ENCODE measurements at regions not wholly inside any gene's neighbourhood (a gene's known extent, or its start where the extent isn't known, plus 50 kb on each side); places are given as distances from the start of the nearest gene placed in this dataset.

DNA sequence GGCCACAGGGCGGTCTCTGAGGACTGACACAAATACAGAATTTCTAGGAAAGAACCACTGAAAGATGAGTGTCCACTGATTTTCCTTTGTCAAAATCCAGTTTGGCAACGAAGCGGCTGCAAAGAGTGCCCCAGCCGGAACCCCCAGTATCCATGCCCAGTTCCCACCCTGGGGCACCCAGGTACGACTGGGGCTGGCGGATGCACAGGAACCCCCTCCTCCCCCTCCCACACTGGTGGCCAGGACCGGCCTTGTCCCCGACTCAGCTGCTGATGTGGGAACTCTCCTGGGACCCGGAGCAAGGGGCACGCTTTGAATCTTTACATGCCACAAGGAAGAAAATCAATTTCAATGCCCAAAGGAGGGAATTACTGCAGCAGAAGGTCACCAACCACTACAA is 220.8 kb upstream of the ZNF507 start:
- H3K9me3 ChIP-seq (replicated peaks in 1 of 2; ENCODE audit: control insufficient read depth in 2 of 2, insufficient read depth in 1 of 2, low read depth in 1 of 2, low read length in 2 of 2) = no peaks in the 10 kb centered on the region
- no peak overlapping the region for H2BK12ac ChIP-seq (ENCODE audit: low read length)
- H3K79me1 ChIP-seq (ENCODE audit: low read depth, low read length) = no peaks in the 10 kb centered on the region
- H2BK5ac ChIP-seq (ENCODE audit: low read length) = no peak overlapping the region
- H3K14ac ChIP-seq (ENCODE audit: low read length) = no peak overlapping the region
- H3K4ac ChIP-seq (ENCODE audit: low read length) = no peak overlapping the region
- no peaks in the 10 kb centered on the region for H3K36me3 ChIP-seq (replicated peaks in 1 of 2; ENCODE audit: control insufficient read depth in 2 of 2, insufficient read depth in 2 of 2, low read length in 2 of 2)
- H3K4me2 ChIP-seq (ENCODE audit: insufficient read depth, low read length, poor library complexity, severe bottlenecking) = no peak overlapping the region
- WGBS, 2 donors (ENCODE audit: extremely low coverage in 2 of 2, insufficient read length in 2 of 2, insufficient replicate concordance in 1 of 2) = no CpG with 5 or more reads among the region's 10 CpGs
- H2AFZ ChIP-seq (ENCODE audit: low read length) = no peak overlapping the region
- H2BK15ac ChIP-seq (ENCODE audit: low read length) = no peak overlapping the region
- H3K4me3 ChIP-seq (ENCODE audit: low read length in 2 of 2) = no peak overlapping the region
- peak overlapping the region; percentile 78 for H3K18ac ChIP-seq (ENCODE audit: low read length)
- no peak overlapping the region for H2BK120ac ChIP-seq (ENCODE audit: low read depth, low read length)
- H3K4me1 ChIP-seq (ENCODE audit: control insufficient read depth in 2 of 2, insufficient read depth in 1 of 2, low read depth in 1 of 2, low read length in 2 of 2) = no peaks in the 10 kb centered on the region
- no peak overlapping the region for H4K8ac ChIP-seq (ENCODE audit: low read depth, low read length)
- no peak overlapping the region for H3K23ac ChIP-seq (ENCODE audit: low read depth, low read length, poor library complexity)
- no peak for DNase-seq (ENCODE audit: low spot score)
- no peaks in the 10 kb centered on the region for H3K27me3 ChIP-seq (ENCODE audit: control insufficient read depth in 3 of 3, insufficient read depth in 3 of 3, low read depth in 1 of 3, low read length in 3 of 3)
- H3K9ac ChIP-seq (ENCODE audit: low read depth, low read length, poor library complexity) = no peak overlapping the region
- no peak overlapping the region for H3K27ac ChIP-seq (replicated peaks; ENCODE audit: low read length)
- no peak overlapping the region for H4K91ac ChIP-seq (ENCODE audit: low read depth, low read length, poor library complexity)
- no peak overlapping the region for H2AK5ac ChIP-seq (ENCODE audit: low read depth, low read length)

GRCh38 chr19:32129141-32129540 is 216.3 kb upstream of the ZNF507 start:
- no peak overlapping the region for H2AFZ ChIP-seq (ENCODE audit: low read length)
- H2AK5ac ChIP-seq (ENCODE audit: low read depth, low read length) = no peak overlapping the region
- no peaks in the 10 kb centered on the region for H3K27me3 ChIP-seq (ENCODE audit: control insufficient read depth in 3 of 3, insufficient read depth in 3 of 3, low read depth in 1 of 3, low read length in 3 of 3)
- DNase-seq (ENCODE audit: low spot score) = no peak
- H4K8ac ChIP-seq (ENCODE audit: low read depth, low read length) = no peak overlapping the region
- no peak overlapping the region for H3K27ac ChIP-seq (replicated peaks; ENCODE audit: low read length)
- no peaks in the 10 kb centered on the region for H3K36me3 ChIP-seq (replicated peaks in 1 of 2; ENCODE audit: control insufficient read depth in 2 of 2, insufficient read depth in 2 of 2, low read length in 2 of 2)
- no CpG with 5 or more reads among the region's 10 CpGs for WGBS, 2 donors (ENCODE audit: extremely low coverage in 2 of 2, insufficient read length in 2 of 2, insufficient replicate concordance in 1 of 2)
- H2BK15ac ChIP-seq (ENCODE audit: low read length) = no peak overlapping the region
- no peak overlapping the region for H3K23ac ChIP-seq (ENCODE audit: low read depth, low read length, poor library complexity)
- no peak overlapping the region for H2BK120ac ChIP-seq (ENCODE audit: low read depth, low read length)
- peak overlapping the region; percentile 41 for H3K14ac ChIP-seq (ENCODE audit: low read length)
- H3K79me1 ChIP-seq (ENCODE audit: low read depth, low read length) = no peaks in the 10 kb centered on the region
- H3K18ac ChIP-seq (ENCODE audit: low read length) = no peak overlapping the region
- H3K4ac ChIP-seq (ENCODE audit: low read length) = no peak overlapping the region
- H2BK12ac ChIP-seq (ENCODE audit: low read length) = no peak overlapping the region
- H3K4me3 ChIP-seq (ENCODE audit: low read length in 2 of 2) = no peak overlapping the region
- H3K4me2 ChIP-seq (ENCODE audit: insufficient read depth, low read length, poor library complexity, severe bottlenecking) = no peak overlapping the region
- H3K9me3 ChIP-seq (replicated peaks in 1 of 2; ENCODE audit: control insufficient read depth in 2 of 2, insufficient read depth in 1 of 2, low read depth in 1 of 2, low read length in 2 of 2) = peaks cover 0 to 2% of the 10 kb centered on the region in 2 donors
- no peak overlapping the region for H4K91ac ChIP-seq (ENCODE audit: low read depth, low read length, poor library complexity)
- no peaks in the 10 kb centered on the region for H3K4me1 ChIP-seq (ENCODE audit: control insufficient read depth in 2 of 2, insufficient read depth in 1 of 2, low read depth in 1 of 2, low read length in 2 of 2)
- no peak overlapping the region for H3K9ac ChIP-seq (ENCODE audit: low read depth, low read length, poor library complexity)
- no peak overlapping the region for H2BK5ac ChIP-seq (ENCODE audit: low read length)

DNA sequence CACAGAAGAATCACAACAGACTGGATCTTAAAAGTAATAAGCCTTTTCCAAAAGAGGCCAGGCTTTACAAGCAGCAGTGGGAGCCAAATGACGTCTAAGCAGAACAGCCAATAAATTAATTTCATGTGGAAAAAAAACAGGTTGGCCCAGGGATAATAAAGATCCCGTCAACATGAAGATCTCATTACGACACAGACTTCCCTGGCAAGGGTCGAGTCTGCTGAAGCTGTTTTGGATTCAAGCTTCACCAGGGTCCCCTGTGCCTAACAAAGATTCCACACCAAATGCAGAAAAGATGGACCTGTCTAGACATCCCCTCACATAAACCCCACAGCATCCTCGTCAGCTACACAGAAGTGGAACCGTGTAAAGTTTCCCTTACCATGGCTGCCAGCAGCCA is 215.1 kb upstream of the ZNF507 start:
- WGBS, 2 donors (ENCODE audit: extremely low coverage in 2 of 2, insufficient read length in 2 of 2, insufficient replicate concordance in 1 of 2) = no CpG with 5 or more reads among the region's 6 CpGs
- Histone ChIP-seq H3K4me2 (ENCODE audit: insufficient read depth, low read length, poor library complexity, severe bottlenecking) (no peak overlapping the region), H4K8ac (ENCODE audit: low read depth, low read length) (no peak overlapping the region), H2BK5ac (ENCODE audit: low read length) (no peak overlapping the region), H3K9me3 (replicated peaks in 1 of 2; ENCODE audit: control insufficient read depth in 2 of 2, insufficient read depth in 1 of 2, low read depth in 1 of 2, low read length in 2 of 2) (peaks cover 0 to 2% of the 10 kb centered on the region in 2 donors), H3K79me1 (ENCODE audit: low read depth, low read length) (no peaks in the 10 kb centered on the region), H4K91ac (ENCODE audit: low read depth, low read length, poor library complexity) (no peak overlapping the region), H2BK12ac (ENCODE audit: low read length) (no peak overlapping the region), H3K4ac (ENCODE audit: low read length) (no peak overlapping the region), H3K14ac (ENCODE audit: low read length) (no peak overlapping the region), H3K4me3 (ENCODE audit: low read length in 2 of 2) (no peak overlapping the region), H2BK15ac (ENCODE audit: low read length) (no peak overlapping the region), H3K18ac (ENCODE audit: low read length) (no peak overlapping the region), H3K9ac (ENCODE audit: low read depth, low read length, poor library complexity) (no peak overlapping the region), H3K23ac (ENCODE audit: low read depth, low read length, poor library complexity) (no peak overlapping the region), H3K36me3 (replicated peaks in 1 of 2; ENCODE audit: control insufficient read depth in 2 of 2, insufficient read depth in 2 of 2, low read length in 2 of 2) (no peaks in the 10 kb centered on the region), H2BK120ac (ENCODE audit: low read depth, low read length) (no peak overlapping the region), H3K27ac (replicated peaks; ENCODE audit: low read length) (no peak overlapping the region), H2AK5ac (ENCODE audit: low read depth, low read length) (no peak overlapping the region), H3K27me3 (ENCODE audit: control insufficient read depth in 3 of 3, insufficient read depth in 3 of 3, low read depth in 1 of 3, low read length in 3 of 3) (no peaks in the 10 kb centered on the region), H2AFZ (ENCODE audit: low read length) (no peak overlapping the region), H3K4me1 (ENCODE audit: control insufficient read depth in 2 of 2, insufficient read depth in 1 of 2, low read depth in 1 of 2, low read length in 2 of 2) (no peaks in the 10 kb centered on the region)
- no peak for DNase-seq (ENCODE audit: low spot score)

DNA sequence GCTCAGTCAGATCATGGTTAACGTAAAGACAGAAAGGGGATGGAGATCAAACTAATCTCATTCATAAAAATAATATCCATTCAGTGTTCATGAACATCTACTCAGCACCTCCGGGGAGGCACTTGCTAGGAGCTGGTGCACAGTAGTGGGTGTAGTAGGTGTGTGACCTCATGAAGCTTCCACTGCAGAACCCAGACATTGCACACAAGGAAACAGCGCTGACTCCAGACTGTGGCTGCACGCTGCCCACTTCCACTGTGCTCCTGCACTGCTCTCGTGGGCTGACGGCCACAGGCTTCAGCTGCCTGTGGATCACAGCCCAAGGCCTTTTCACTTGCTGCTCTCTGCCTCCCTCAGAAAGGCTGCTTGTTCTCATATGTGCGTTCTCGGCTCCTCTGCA is 214.4 kb upstream of the ZNF507 start:
- WGBS, 2 donors (ENCODE audit: extremely low coverage in 2 of 2, insufficient read length in 2 of 2, insufficient replicate concordance in 1 of 2) = no CpG with 5 or more reads among the region's 8 CpGs
- Histone ChIP-seq H2AK5ac (ENCODE audit: low read depth, low read length) (no peak overlapping the region), H3K27me3 (ENCODE audit: control insufficient read depth in 3 of 3, insufficient read depth in 3 of 3, low read depth in 1 of 3, low read length in 3 of 3) (no peaks in the 10 kb centered on the region), H3K4ac (ENCODE audit: low read length) (no peak overlapping the region), H3K23ac (ENCODE audit: low read depth, low read length, poor library complexity) (no peak overlapping the region), H3K4me3 (ENCODE audit: low read length in 2 of 2) (peak overlapping the region in 1 of 2 donors; percentile 30), H2BK15ac (ENCODE audit: low read length) (no peak overlapping the region), H3K4me1 (ENCODE audit: control insufficient read depth in 2 of 2, insufficient read depth in 1 of 2, low read depth in 1 of 2, low read length in 2 of 2) (no peaks in the 10 kb centered on the region), H3K18ac (ENCODE audit: low read length) (no peak overlapping the region), H2BK5ac (ENCODE audit: low read length) (no peak overlapping the region), H3K79me1 (ENCODE audit: low read depth, low read length) (no peaks in the 10 kb centered on the region), H3K27ac (replicated peaks; ENCODE audit: low read length) (no peak overlapping the region), H4K91ac (ENCODE audit: low read depth, low read length, poor library complexity) (no peak overlapping the region), H3K14ac (ENCODE audit: low read length) (no peak overlapping the region), H2AFZ (ENCODE audit: low read length) (no peak overlapping the region), H3K9me3 (replicated peaks in 1 of 2; ENCODE audit: control insufficient read depth in 2 of 2, insufficient read depth in 1 of 2, low read depth in 1 of 2, low read length in 2 of 2) (peaks cover 0 to 2% of the 10 kb centered on the region in 2 donors), H2BK120ac (ENCODE audit: low read depth, low read length) (no peak overlapping the region), H3K36me3 (replicated peaks in 1 of 2; ENCODE audit: control insufficient read depth in 2 of 2, insufficient read depth in 2 of 2, low read length in 2 of 2) (no peaks in the 10 kb centered on the region), H2BK12ac (ENCODE audit: low read length) (no peak overlapping the region), H3K9ac (ENCODE audit: low read depth, low read length, poor library complexity) (peak overlapping the region; percentile 9), H4K8ac (ENCODE audit: low read depth, low read length) (no peak overlapping the region), H3K4me2 (ENCODE audit: insufficient read depth, low read length, poor library complexity, severe bottlenecking) (no peak overlapping the region)
- DNase-seq (ENCODE audit: low spot score) = no peak

All from neuronal stem cell (in vitro differentiated cells).